Ammon's horn (tissue), 1 donor: ENCODE measurements at regions not wholly inside any gene's neighbourhood (a gene's known extent, or its start where the extent isn't known, plus 50 kb on each side); places are given as distances from the start of the nearest gene placed in this dataset.
A peak's percentile ranks its signal among the peaks of the same experiment; 100 is the strongest.

Experiments
- DNase-seq: peaks from one replicate; pipeline ENCODE4 v3.0.0-alpha.2; 2016; ENCODE audit warnings: low spot score

GRCh38 chr9:90948156-90948555 lies 146.5 kb downstream of the SYK start:
- DNase-seq = no peak

- DNase-seq = no peak
Measured at GRCh38 chr9:90950600-90950999, 149.0 kb downstream of the SYK start.

DNA sequence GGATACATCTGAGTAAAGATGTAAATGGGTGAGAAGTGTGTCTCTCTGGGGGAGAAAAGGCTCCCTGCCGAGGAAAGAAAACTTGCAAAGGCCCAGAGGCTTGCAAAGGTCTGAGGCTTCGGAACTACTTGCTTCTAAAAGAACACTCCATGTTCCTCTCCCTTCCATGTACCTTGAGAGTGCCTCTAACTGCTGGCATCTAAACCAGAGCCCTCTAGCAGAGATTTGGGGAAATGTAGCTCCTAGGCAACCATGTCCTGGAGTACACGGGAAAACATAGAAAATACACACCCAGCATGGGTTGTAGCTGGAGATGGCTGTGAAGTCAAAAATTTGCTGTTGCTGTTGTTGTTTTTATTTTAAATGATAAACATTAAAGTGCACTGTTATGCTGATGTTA lies 151.6 kb downstream of the SYK start:
- no peak for DNase-seq

GRCh38 chr9:90953805-90954204 lies 152.2 kb downstream of the SYK start:
- no peak for DNase-seq

DNA sequence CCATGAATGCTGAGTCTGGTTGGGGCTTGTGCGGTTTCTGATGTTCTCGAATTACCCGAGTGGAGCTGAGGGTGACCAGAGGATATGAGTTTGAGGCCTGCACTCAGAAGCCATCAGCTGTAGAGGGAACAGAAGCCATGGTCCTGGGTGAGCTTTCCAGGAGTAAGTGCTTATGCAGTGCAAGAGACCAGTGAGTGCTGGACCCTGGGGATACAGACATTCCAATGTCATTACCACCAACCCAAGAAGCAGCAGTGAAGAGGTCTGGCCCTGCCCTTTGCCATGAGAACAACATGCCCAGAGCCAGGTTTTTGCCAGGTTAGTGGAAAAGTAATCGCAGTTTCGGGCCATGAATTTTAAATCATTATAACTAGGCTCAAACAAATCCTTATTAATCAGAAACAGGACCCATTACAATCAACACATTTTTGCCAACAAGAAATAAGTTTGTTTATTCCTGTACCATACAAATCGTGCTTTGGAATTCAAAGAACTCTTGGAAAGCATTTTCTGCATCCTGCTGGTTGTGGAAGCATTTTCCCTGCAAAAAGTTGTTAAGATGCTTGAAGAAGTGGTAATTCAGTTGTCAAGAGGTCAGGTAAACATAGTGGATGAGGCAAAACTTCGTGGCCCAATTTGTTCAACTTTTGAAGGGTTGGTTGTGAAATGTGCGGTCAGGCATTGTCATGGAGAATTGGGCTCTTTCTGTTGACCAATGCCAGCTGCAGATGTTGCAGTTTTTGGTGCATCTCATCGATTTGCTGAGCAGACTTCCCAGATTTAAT lies 154.6 kb downstream of the SYK start:
- no peak for DNase-seq

- no peak for DNase-seq
Measured at GRCh38 chr9:90958328-90958727, 156.7 kb downstream of the SYK start.

GRCh38 chr9:90960941-90961340 lies 159.3 kb downstream of the SYK start:
- DNase-seq = no peak

DNA sequence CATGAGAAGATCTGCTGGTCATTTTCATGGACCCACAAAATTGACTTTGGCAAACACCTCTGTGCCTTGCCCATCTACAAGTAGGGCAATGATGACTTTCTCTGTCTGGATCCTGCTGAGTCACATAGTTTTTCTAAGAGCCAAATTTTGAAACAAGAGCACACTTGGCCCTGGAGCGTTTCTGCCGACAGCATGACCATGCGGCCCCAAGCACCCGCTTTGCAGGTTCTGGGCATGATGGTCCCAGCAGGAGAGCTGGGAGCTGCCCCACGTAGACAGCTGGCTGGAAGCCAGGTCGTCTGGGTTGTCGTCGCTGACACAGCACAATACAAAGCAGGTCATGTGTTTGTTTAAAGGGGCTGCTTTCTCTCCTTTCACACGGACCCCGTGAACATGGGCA lies 159.8 kb downstream of the SYK start:
- DNase-seq = no peak

GRCh38 chr9:90964101-90965020 lies 162.7 kb downstream of the SYK start:
- DNase-seq = no peak

DNA sequence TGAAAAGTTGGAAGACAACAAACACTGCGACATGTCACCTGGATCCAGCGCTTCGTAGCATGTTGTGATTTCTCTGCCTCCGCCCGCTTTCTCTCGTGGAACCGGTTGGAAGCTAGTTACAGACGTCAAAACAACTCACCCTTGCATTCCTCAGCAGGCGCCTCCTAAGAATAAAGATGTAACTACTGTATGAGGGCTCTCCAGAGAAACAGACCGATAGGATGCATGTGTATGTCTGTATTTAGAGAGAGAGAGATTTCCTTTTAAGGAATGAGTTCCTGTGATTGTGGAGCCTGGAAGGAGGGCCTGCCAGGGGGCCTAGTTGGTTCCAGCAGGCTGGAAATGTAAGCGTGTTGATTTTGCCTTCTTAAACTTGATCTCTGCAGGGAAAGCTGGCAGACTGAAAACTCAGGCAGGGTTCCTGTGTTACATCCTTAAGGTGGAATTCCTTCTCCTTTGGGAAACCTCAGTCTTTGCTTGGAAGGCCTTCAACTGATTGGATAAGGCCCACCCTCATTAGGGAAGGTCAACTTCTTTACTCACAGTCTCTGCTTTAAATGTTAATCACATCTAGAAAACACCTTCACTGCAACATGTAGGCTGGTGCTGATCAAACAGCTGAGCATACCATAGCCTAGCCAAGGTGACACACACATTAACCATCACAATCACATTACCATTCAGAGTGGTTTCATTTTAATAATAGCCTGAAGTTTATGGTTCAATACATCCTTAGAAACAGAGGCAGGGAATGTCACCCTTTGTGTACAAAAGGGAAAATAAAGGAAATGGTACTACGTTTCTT lies 163.8 kb downstream of the SYK start:
- no peak for DNase-seq

- no peak for DNase-seq
Measured at GRCh38 chr9:90966031-90966290, 164.3 kb downstream of the SYK start.

DNA sequence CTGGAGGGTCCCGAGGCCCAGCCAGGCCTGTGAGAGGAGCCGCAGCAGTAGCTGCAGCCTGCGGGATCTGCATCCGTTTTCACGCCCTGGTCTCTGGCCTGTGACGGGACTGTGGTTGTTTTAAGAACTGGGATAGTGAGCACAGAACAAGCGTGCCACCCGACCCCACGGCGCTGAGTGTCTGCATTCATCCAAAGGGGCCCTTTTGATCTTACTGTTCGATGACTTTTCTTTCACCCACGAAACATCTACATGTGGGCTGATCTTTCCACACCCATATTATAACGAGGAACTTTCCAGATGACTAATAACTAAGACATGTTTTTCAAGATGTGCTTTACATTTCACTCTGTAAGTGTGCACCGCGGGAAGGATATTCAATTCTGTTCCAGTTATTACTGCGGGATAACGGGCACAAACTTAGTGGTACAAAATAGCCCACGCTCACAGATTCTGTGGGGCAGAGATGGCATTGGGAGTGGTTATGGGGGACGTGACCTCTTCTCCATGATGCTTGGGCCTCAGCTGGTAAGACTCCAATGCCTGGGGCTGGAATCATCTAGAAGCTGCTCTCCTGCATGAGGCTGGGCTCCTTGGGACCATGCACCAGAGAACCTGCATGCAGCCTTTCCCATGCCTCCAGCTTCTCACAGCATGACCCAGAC lies 165.0 kb downstream of the SYK start:
- no peak for DNase-seq

DNA sequence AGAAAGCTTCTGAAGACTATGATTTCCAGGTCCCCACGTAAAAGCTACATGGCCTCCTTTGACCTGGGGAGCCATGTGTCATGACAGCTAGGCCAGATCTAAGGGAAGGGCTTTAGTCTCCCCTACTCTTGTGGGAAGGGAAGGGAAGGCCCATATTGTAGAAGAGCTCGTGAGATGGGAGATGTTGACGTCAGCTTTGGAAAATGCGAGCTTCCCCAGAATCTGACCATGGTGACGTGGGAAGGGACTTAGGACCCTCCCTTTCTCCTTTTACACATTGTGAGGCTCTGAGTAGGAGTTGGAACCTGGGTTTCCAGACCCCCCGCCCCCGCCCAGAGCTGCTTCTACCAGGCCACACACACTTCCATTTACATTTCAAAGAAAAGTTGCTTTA lies 165.5 kb downstream of the SYK start:
- DNase-seq = no peak

GRCh38 chr9:90969021-90969675 lies 167.5 kb downstream of the SYK start:
- peak; percentile 38 for DNase-seq

DNA sequence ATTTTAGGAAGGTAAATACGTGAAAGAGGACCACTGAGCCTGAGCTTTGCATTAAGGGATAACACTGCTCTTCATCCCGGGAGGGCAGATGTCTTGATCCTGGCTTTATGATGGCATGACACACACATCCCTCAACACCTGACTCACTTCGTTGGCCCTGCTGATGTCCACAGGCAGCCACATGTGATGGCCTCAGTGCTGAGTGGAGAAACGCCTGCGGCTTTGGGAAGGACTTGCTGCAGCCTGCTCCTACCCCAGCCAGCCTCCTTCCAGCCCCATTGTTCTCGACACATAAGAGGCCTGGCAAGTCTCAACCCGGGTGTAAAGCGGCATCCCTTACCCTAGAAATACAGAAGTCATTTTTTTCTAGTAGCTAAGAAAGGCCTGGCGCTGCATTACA lies 169.0 kb downstream of the SYK start:
- DNase-seq = no peak

DNA sequence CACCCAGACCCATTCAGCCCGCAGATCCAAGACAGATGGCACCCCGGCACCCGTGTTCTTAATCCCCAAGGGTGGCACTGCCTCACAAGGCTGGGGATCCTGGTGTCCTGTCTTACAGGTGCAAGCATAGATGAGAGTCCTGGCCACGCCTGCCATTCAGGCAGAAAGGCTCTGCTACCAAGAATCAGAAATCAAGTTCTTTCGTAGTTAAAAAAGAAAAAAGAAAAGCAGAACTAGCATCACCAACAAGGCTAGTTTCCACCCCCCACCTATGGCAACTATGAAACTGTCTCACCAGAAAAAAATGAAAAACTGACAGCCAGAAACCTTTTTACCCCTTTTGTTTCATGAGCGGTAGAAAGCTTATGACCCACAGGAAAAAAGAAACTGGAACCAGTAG lies 170.4 kb downstream of the SYK start:
- no peak for DNase-seq

DNA sequence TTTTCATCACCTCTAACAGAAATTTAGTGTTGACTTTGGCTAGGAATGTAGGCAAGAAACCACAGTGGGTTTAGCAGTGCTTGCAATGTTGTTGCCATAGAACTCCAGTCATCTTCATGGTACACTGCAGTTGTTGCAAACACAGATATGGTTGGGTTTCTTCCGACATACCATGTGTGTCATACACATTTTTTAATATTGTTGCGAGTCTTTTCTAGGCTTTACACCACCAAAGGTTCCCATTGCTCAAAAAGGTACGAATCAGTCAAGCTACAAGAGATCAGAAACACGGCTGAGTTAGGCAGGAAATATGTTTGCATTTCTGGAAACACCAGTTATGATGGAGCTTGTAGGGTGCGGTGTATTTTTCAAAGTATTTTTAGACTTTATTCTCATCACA lies 172.4 kb downstream of the SYK start:
- DNase-seq = no peak

DNA sequence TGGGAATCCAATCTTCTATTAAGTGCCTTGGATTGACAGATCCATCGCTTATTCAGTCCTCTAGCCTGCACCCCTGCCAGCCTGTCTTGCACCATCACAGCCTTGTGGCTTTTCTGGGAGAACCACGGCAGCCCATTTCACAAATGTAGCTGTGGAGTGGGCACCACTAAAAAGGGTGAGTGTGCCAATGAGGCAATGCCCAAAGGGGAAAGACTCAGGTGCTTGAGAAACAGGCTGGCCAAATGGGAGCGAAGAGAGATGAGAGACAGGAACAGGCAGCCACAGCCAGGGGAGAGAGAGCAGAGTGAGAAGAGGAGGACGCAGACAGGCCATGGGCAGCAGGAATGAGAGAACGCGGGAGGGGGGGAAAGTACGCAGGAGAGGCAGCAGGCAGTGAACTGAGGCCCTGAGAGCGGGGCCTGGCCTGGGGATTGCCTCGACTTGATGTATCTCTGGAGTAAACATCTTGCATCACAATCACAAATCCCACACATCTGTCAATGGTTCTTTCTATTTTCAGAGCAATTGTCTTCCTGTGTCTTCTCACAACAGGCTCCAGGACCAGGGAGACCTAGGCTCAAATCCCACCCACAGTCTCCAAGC lies 173.1 kb downstream of the SYK start:
- DNase-seq = no peak

- no peak for DNase-seq
Measured at GRCh38 chr9:90975781-90976538, 174.3 kb downstream of the SYK start.

- no peak for DNase-seq
Measured at GRCh38 chr9:90979138-90979551, 177.5 kb downstream of the SYK start.
